Kidney tubule cell (primary cell): ENCODE measurements at regions not wholly inside any gene's neighbourhood (a gene's known extent, or its start where the extent isn't known, plus 50 kb on each side); places are given as distances from the start of the nearest gene placed in this dataset.

ENCODE experiments used
- DNase-seq: peaks from one replicate; pipeline ENCODE4 v3.0.0-alpha.2; 2018; ENCODE audit warnings: low spot score

DNA sequence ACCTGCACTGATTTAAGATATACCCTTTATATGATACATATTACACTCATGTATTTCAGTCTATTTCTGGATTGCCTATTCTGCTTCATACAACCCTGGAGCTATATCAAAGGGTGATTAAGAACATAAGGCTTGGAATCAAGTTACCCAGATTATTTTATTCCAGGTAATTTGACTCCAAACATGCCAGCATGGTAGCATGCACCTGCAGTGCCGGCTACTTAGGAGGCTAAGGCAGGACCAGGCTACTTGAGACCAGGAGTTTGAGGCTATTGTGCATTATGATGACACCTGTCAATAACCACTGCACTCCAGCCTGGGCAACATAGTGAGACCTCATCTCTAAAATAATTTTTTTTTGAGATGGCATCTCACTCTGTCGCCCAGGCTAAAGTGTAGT is 50.4 kb upstream of the NEO1 start:
- DNase-seq, result no peak

GRCh38 chr15:73000293-73000692 is 52.0 kb upstream of the NEO1 start:
- DNase-seq, result no peak

DNA sequence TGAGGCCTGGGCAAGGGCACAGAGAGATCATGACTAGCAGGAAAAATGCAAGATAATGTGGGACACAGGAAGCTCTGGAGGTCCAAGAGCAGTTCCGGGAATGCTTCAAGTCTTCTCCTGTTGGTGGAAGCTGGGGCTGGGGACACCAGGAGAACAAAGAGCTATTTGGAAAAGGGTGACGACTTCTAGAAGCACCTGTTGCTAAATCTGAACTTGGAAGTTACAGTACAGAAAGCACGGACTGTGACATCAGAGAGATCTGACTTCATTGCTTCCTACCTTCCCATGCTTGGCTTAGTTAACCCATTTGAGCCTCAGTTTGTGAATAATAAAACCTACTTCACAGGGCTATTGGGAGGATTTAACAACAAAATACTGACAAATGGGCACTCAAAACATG is 52.7 kb upstream of the NEO1 start:
- DNase-seq, result no peak

DNA sequence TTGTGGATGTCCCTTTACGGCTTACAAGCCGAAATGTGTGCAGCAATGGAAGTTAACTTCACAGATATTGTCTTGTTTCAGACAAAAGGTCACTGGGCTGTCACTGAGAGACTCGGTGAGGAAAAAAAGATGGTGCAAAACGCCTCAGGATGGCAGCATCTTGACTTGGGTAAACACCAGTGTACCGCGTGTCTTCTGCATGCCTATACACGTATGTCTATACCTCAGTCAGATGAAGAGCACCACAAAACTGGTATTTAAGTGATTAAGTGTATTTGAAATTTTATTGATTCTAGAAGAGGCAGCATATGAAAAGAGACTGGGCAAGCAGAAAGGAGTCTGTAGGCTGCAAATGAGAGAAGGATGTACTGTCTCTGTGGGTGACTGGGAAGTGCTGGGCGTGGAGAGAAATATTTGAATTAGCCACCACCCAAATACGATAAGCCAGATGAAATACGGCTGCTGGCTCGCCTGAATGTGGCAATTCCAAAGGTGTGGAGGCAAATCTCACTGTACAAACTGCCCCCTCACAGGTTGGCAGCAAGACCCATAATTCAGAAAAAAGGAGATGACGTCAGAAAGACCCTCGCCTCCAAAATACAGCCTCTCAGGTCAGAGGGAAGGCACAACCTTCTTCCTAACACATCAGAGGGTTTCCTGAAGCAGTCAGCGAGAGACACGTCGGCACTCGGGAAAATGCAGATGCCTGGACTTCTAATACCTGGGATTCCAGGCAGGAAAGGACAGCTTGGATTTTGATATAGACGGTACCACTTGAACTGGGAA is 53.4 kb upstream of the NEO1 start:
- no peak for DNase-seq

DNA sequence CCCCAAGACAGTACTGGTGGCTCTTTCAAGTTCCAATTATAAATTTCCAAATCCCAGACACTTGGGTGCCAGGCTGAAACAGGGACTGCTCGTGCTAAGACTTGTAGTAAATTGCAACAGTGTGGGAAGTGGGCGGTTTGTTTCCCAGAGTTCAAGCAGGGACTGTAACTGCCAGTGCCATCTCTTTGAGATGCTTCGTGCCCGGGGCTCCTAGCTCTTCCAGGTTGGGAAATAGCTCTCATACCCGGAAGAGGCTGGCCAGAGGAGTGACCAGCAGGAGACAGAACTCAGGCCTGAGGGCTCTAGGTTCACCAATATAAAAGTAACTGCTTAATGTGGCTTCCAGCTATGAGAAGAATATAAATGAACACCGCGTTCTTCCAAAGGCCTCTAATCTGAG is 54.0 kb upstream of the NEO1 start:
- no peak for DNase-seq

GRCh38 chr15:72995849-72996248 is 56.4 kb upstream of the NEO1 start:
- no peak for DNase-seq

DNA sequence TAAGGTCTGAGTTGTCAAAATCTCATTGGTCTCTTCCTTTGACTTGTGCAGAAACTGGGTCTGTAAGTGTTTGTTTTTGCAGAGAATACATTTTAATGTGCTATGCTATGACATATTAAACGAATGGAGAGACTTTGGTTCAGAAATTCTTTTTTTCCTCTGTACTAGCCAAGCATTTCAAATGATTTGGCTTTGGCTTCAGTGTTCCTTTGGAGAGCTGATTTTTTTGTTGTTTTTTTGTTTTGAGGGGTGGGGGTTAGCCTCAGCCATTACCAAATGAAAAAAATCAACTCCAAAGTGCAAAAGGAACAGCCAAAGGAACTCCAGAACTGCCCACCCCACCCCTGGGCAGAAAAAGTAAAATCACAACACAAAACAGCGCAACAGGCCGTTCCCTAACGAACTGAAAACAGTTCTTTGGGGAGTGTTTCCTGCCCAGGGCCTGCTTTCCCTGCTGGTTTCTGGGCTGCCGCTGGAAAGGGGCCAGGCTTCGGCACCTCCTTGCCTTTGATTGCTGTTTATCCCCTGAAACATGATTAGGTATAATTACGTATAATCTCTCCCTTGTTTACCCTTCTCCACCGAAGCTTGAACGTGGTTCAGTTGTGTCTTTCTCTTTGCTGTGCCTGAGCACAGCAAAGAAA is 57.6 kb upstream of the NEO1 start:
- DNase-seq, result no peak

- DNase-seq, result no peak
These were observed 59.4 kb upstream of the NEO1 start for GRCh38 chr15:72992841-72993252.

- DNase-seq, result peak; percentile 8
These were observed 61.2 kb upstream of the NEO1 start for GRCh38 chr15:72991026-72991425.

DNA sequence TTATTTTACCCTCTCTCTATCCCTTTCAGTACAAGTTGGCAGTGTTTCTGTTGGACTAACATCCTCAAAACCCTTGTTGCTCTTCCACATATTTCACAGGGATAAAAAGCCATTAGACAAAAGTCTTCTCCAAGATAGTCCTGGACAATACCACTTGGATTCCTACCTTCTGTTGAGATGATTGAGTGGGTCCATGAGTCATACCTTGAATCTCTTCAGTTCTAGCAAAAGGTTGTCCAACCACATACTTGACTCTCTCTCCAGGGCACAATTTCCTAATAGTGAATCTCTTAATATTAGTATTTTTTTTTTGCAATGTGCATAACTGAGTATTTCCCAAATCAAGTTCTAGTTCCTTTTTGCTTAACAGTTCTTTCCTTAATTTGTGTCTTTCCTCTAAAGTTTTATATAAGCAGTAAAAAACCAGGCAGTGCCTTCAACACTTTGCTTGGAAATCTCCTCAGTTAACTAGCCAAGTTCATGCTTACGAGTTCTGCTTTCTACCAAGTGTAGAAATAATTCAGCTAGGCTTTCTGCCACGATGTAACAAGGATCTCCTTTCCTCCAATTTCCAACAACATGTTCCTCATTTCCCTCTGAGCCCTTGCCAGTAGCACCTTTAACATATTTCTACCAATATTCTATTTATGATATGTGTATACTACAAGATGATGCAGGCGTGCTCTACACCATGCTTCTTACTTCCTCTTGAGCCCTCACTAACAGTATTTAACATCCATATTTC is 68.3 kb upstream of the NEO1 start:
- no peak for DNase-seq

DNA sequence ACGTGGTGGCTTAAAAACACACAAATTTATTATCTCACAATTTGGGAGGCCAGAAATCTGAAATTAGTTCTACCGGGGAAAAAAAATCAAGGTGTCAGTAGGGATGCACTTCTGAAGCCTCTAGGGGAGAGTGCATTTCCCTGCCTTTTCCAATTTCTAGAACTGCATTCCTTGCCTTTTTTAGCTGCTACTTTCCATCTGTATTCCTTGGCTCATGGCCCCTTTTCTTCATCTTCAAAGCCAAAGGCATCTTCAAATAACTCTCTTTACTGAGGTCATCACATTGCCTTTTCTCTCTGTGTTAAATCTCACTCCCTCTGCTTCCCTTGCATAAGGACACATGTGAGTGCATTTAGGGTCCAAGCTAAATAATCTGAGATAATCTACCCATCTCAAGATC is 69.5 kb upstream of the NEO1 start:
- DNase-seq, result no peak

DNA sequence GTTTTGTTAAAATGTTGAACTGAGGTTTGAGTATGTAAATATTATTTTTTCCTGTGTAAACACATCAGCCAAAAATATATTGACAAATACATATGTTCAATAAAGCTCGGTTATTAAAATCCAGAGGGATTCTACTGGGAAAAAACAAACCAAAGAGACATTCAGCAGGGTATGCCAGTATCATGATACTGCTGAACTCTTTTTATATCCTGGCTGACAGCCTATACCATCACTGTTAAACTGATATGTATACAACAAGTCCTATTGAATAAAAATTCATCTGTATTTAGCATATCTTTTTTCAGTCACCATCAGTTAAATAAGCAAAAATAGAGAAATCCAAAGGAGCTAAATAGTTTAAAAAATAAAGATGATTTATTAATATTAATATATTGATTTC is 71.6 kb upstream of the NEO1 start:
- DNase-seq, result no peak

DNA sequence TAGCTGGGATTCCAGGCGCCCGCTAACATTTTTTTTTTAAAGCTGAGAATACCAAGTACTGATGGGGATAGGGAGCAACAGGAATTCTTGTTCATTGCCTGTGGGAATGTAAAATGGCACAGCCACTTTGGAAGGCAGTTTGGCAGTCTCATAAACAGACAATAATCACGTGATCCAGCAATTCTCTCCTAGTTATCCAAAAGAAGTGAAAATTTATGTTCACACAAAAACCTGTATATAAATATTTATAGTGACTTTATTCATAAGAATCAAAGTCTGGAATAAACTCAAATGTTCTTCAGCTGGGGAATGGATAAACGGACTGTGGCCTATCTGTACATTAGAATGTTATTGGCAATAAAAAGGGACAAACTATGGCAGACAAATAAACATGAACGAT is 72.5 kb upstream of the NEO1 start:
- DNase-seq, result no peak

- DNase-seq, result no peak
These were observed 73.0 kb upstream of the NEO1 start for GRCh38 chr15:72979308-72979707.

GRCh38 chr15:72978223-72978622 is 74.0 kb upstream of the NEO1 start:
- no peak for DNase-seq

DNA sequence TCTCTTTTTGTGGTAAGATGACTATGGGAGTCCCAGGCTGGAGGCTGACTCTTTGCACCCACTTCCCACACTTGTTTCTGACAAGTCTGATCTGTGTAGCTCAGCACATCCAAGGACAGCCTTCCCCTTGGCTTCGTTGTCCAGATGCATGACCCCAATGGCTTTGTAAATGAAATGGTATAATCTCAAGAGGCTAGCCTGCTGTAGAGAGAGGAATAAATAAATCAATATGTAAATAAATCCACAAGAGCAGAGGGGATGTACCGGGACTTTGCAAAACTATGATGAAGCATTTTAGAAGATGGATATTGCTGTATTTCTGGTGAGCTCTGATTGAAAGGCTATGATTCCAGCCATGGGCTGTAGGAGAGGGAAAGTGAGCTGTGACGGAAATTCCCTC is 79.9 kb upstream of the NEO1 start:
- no peak for DNase-seq

GRCh38 chr15:72971766-72972165 is 80.5 kb upstream of the NEO1 start:
- no peak for DNase-seq

DNA sequence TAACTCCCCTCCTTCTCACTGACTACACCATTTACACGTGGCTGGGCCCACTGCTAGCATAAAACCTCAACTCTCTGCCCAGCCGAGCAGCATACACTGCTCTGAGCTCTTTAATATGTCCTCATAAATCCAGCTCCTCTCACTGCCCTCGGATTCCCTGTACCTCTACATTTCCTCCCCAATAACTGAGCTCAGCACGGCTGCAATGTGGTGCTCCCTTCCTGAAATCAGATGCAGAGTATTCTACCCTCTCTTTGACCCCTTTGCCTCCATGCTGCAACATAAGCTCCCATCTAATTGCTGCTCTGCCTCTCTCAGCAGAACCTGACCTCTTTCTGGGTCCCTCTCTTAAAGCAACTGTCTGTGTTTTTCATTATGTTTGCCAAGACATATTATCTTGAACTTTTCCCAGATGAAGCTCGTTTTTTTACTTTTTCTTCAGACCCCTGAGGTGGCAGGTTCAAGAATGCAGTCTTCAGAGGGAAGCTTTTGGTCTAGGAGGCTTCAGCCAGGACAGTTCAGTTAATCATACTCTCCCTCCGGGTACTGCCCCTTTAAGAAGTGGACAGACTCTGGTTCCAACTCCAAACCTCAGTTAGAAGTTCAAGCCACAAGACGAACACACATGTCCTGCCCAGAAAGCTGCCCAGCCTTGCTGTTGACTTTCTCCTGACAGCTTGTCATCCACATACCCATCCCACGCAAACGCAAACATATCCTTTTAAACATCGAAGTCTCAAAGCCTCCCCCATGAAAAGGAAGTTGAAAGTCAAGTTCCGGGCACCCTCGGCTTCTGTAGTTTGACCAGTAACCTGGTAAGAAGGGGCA is 81.1 kb upstream of the NEO1 start:
- DNase-seq, result peak; percentile 5

DNA sequence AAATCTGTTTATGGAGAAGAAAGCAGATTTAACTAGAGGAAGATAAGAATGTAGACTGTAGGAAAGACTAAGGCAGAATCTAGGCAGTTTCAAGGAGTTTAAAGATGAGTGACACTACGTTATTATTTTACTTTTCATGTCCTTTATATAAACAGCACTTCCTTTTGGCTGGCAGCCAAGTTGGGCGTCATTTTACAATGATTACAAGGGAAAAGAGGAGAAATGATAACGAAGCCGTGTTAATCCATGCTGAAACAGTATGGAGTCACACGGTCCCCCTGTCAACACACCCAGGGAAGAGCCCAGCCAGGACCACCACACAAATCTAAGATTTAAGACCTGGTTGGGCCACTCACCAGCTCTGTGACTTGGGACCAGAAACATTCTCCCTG is 83.7 kb upstream of the NEO1 start:
- peak; percentile 64 for DNase-seq

- DNase-seq, result no peak
These were observed 84.3 kb upstream of the NEO1 start for GRCh38 chr15:72967811-72968530.

- no peak for DNase-seq
These were observed 84.9 kb upstream of the NEO1 start for GRCh38 chr15:72967397-72967796.

- no peak for DNase-seq
These were observed 85.6 kb upstream of the NEO1 start for GRCh38 chr15:72966641-72967040.
